GM10266 (cell line): ENCODE measurements at regions not wholly inside any gene's neighbourhood (a gene's known extent, or its start where the extent isn't known, plus 50 kb on each side); places are given as distances from the start of the nearest gene placed in this dataset.
"Not testable (repeated sequence)": the region's sequence is repeated elsewhere in the genome, so short reads cannot be mapped to it uniquely, and the experiment has no call there.

Source experiments
- DNase-seq: peaks from one replicate; pipeline ENCODE4 v3.0.0; 2012; ENCODE audit errors: extremely low spot score
- CTCF ChIP-seq: IDR thresholded peaks from 2 replicates; pipeline ENCODE4 v1.5.1; 2012; ENCODE audit warnings: mild to moderate bottlenecking, low read depth; ENCODE audit not compliant: control insufficient read depth, insufficient read depth; ENCODE audit errors: missing control alignments

DNA sequence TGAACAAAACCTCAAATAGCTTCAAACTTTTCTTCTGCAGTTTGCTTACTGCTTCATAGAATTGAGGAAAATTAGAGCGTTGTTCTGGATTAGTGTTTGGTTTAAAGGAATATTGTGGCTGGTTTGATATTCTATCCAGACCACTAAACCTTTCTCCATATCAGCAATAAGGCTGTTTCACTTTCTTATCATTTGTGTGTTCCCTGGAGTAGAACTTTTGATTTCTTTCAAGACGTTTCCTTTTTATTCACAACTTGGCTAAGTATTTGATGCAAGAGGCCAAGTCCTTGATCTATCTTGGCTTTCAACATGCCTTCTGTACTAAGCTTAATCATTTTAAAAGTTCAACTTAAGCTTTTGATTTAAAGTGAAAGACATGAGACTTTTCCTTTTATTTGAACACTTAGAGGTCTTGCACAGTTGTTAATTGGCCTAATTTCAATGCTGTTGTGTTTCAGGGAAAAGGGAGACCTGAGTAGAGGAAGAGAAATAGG, 359.1 kb downstream of the S1PR1 start:
- no peak for DNase-seq
- TF ChIP-seq CTCF, result no peak

- DNase-seq, result not testable (repeated sequence)
Measured at GRCh38 chr1:101600615-101601014, 363.8 kb downstream of the S1PR1 start.

- TF ChIP-seq CTCF, result no peak
Measured at GRCh38 chr1:101603726-101604125, 366.9 kb downstream of the S1PR1 start.

GRCh38 chr1:101605878-101606277, 369.1 kb downstream of the S1PR1 start:
- no peak for TF ChIP-seq CTCF
- DNase-seq, result no peak

More at GRCh38 chr1:101603726-101604125, 366.9 kb downstream of the S1PR1 start:
- DNase-seq, result no peak

GRCh38 chr1:101613546-101613945, 376.7 kb downstream of the S1PR1 start:
- DNase-seq, result no peak
- no peak for TF ChIP-seq CTCF

DNA sequence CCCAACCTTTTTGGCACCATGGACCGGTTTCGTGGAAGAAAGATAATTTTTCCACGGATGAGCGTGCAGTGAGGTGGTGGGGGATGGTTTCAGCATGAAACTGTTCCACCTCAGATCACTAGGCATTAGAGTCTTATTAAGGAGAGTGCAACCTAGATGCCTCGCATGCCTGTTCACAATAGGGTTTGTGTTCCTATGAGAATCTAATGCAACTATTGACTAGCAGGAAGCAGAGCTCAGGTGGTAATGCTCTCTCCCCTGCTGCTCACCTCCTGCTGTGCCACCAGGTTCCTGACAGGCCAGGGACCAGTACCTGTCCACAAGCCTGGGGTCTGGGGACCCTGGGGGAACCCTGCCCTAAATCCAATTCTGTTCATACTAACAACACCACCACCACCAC, 377.8 kb downstream of the OLFM3 start:
- no peak for DNase-seq

GRCh38 chr1:101632548-101633272, 364.0 kb downstream of the OLFM3 start:
- TF ChIP-seq CTCF, result no peak
- no peak for DNase-seq

More for the DNA sequence above, 377.8 kb downstream of the OLFM3 start:
- no peak for TF ChIP-seq CTCF

GRCh38 chr1:101645810-101646209, 350.9 kb downstream of the OLFM3 start:
- no peak for TF ChIP-seq CTCF
- DNase-seq, result no peak
